Fibroblast of skin of left quadriceps (primary cell): ENCODE measurements at regions not wholly inside any gene's neighbourhood (a gene's known extent, or its start where the extent isn't known, plus 50 kb on each side); places are given as distances from the start of the nearest gene placed in this dataset.
A peak's percentile ranks its signal among the peaks of the same experiment; 100 is the strongest.
"Not testable (repeated sequence)": the region's sequence is repeated elsewhere in the genome, so short reads cannot be mapped to it uniquely, and the experiment has no call there.

Source experiments
- DNase-seq, 2 experiments: peaks; one replicate each; pipeline ENCODE4 v3.0.0-alpha.2; 2013; ENCODE audit warnings: low read depth in 2 of 2

DNA sequence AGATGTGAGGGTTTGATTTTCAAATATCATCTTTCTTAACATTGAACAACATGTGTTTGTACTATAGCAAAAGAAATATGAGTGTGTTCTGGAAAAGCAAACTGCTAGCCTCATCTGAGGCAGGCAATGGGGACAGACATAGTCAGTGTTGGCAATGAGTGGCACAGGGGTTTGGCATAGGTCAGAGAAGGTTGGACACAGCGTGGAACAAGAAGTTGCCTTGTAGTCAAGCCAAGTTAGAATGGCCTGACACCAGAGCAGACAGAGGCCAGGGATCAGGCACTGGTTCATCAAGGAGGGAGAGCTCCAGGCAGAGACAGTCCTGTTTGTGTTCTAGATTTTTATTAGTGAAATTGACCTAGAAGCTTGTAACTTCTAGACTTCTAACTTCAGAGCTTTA lies 100.8 kb upstream of the TANK start:
- DNase-seq, result no peak

DNA sequence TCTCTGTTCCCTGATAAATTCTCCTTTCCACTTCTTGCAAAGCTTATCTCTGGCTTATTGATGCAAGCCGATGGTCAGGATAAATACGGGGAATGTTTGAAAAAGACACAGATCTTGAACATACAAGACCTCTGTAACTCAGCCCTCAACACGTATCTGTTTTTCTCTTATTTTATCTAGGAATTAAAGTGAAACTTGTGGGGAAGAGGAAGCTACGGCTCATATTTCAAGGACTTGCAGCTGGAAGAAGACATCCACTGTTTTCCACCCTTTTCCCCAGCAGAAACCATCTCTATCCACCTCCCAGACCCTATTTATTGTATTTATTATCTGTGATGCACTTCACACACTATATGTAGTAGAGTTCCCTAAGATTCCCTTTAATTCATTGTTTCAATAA lies 98.4 kb upstream of the TANK start:
- DNase-seq, result no peak

DNA sequence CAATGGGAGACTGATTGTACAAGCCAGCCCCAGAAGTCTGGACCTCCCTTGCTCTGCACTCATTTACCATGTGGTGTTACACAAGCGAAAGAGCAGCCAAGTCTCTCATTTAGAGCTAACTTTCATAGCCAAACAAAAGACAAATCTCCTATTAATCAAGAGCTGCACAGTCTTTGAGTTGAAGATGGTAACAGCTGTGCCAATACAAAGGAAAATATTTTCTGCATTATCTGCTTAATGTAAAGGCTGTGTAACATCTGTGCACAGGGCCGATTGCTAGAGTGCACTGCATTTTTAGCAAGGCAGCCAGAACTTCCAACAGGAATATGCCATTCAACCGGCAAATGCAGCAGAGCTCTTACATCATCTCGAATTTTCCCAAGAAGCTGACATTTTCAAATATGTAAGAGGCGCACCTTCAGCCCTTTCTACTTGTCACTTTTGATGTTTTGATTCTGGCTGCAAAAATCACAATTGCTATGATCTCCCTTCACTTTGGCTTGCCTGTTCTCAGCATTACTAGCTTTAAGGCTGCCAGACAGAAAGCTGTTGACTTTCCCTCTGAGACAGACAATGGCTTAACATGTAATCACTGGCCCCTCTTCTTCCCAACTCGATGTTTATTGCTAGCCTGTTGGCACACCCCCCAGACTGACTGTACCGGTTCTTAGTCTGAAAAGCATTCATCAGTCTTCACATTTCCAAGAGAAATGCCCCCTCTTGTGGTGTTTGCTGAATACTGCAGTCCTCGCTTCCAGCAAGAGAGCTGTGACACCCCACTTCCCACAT lies 96.9 kb upstream of the TANK start:
- peak; percentile 72 to 74 for DNase-seq

GRCh38 chr2:161063946-161064306 lies 96.3 kb upstream of the TANK start:
- no peak for DNase-seq

DNA sequence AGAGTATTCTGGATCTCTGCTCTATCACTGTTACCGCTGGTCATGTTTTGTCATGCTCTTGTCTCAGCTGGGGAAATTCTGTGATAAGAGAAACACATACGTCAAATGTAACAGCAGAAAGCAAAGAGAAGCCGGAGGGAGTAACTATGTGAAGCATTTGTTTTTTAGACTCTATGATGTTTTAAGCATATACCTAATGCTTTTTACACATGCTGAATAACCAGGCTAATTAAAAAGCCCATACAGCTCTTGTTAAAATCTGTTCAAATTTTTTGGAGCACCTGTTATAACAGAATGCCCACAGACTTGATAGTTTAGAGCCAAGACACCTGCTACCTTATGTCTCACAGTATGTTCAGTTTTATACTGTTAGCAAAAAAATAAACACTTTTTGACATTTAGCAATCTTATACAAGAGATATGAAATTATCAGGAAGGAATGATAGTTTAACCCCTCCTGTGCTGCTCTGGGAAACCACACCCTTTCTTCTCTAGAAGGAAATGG lies 92.3 kb upstream of the TANK start:
- DNase-seq, result no peak

DNA sequence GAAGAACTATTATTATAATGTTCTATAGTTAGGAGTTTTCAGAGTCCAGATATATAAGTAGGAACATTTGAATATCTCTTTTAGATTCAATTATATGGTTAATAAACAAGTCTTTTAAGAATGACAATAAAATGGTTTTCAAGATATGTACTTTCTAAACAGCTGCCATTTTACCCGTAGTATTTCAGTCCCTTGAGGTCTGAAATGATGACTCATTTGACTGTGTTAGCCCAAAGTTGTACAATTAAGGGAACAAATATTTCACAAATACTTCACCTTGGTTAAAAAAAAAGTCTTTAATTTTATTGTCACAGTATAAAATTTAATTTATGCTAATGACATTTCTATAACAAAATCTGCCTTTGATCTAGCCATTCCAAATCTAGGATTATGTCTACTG lies 91.6 kb upstream of the TANK start:
- no peak for DNase-seq

GRCh38 chr2:161070693-161071479 lies 89.3 kb upstream of the TANK start:
- DNase-seq, result no peak

GRCh38 chr2:161072436-161072835 lies 87.8 kb upstream of the TANK start:
- not testable (repeated sequence) for DNase-seq

DNA sequence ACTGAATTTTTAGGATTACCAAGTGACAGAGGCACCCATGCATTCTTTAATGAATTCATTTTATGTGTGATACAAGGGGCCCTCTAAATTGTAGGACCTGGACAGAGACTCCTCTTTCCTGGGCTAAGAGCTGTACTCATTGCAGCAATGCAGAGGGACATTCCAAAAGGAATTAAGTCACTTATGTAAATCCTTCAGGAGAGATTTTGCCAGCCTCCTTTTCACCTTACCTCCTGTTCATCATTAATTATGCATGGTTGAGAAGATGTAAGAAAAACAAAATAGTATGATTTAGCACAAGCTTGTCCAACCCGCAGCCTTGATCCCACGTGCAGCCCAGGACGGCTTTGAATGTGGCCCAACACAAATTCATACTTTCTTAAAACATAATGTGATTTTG lies 84.5 kb upstream of the TANK start:
- no peak for DNase-seq

DNA sequence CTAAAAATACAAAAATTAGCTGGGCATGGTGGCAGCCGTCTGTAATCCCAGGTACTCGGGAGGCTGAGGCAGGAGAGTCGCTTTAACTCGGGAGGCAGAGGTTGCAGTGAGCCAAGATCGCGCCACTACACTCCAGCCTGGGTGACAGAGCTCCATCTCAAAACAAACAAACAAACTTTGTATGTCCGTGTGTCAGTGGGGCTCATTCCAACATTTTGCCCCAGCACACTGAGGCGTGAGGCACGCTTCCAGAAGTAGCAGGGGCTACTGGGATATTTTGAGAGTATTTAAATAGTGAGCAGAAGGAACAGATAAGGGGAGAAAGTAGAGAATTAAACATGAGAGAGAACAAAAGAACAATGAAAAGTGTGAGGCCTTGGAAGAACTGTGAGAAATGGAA lies 83.3 kb upstream of the TANK start:
- DNase-seq, result no peak

GRCh38 chr2:161077367-161078210 lies 82.6 kb upstream of the TANK start:
- no peak for DNase-seq

- no peak for DNase-seq
Measured at GRCh38 chr2:161078211-161078539, 82.1 kb upstream of the TANK start.

DNA sequence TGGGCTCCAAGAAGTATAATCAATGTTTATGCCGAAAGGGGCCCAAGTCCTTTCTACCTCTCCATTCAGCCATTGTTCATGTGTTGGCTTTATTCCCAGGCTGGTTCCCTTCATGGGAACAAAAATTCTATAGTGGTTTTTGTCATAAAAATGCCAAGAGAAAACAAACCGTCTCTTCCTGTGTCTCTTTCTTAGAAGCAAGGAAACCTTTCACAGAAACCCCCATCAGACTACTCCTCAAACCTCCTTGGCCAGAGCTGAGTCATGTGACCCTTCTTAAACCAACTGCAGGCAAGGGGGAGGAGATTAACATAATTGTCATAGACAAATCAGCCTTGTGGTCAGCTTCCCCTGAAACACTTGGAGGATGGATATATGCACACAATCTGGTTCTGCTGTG lies 75.1 kb upstream of the TANK start:
- DNase-seq, result no peak

GRCh38 chr2:161088658-161089350 lies 71.4 kb upstream of the TANK start:
- no peak for DNase-seq

GRCh38 chr2:161090411-161090810 lies 69.8 kb upstream of the TANK start:
- DNase-seq, result no peak

- no peak for DNase-seq
Measured at GRCh38 chr2:161095314-161095713, 64.9 kb upstream of the TANK start.

- no peak for DNase-seq
Measured at GRCh38 chr2:161096336-161096735, 63.9 kb upstream of the TANK start.

- DNase-seq, result no peak
Measured at GRCh38 chr2:161097157-161097556, 63.1 kb upstream of the TANK start.

DNA sequence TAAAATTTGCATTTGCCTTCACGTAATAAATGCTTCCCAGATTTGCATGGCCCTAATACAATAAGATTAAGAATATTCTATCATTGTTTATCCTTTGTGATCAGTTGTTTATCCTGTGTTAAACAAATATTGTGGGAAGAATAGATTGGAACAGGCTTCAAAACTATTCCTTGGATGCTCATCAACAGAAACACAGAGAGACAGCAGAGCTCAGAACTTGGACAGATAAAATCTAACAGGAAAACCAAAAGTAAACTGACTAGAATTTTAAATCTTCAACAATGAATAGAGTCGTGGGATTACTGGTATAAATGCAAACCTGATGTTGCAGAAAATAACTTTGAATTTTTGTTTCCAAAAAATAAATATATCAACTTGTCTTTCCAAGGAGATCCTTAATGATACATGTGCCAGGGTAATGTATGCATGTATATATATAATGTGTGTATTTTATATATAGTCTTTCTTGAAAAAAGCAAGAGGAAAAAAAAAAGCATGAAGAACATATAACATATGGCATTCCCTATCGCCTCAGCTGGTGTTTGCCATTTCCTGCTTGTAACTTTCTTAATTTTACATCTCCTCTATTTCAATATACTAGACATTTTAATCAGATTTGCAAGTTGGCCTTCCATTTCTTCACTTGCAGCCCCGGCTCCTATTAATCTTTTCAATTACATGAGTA lies 59.9 kb upstream of the TANK start:
- no peak for DNase-seq

- DNase-seq, result no peak
Measured at GRCh38 chr2:161101406-161101805, 58.8 kb upstream of the TANK start.

DNA sequence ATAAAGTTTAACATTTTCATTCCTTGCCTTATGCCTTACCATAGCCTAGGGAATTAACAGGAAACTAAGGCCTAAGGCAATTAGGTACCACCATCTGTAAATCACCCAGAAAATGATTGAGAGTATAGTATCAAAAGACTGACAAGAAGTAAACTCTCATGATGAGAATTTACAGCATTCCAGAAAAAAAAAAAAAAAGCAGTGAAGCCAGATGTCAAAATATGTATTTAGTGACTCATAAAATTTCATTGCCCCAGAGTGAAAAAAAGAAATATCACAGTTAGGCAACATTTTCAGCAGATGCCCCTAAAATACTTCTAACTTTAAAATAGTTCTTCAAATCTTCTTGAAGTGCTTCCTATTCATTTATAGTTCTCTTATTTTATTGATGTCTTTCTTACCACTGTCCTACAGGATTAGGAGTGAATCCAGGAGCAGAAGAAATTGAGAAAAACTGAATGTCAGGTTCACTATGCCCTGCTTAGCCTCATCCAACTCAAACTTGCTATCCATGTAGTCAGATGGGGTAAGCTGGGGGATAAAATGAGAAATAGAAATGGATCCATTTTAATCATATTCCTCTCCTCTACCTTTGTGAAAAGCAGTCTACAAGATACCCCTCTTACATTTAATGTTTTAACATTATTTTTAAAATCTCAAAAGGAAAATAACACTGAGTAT lies 57.3 kb upstream of the TANK start:
- DNase-seq, result peak in 1 of 2 experiments; percentile 34
